ENCODE measurements at regions not wholly inside any gene's neighbourhood (a gene's known extent, or its start where the extent isn't known, plus 50 kb on each side); places are given as distances from the start of the nearest gene placed in this dataset.

- TF ChIP-seq CTCF (conservative IDR thresholded peaks at IDR 0.05; ENCODE audit: low read depth in 2 of 2), result no peak
- TF ChIP-seq EZH2 (IDR thresholded peaks at IDR 0.05; ENCODE audit: low read depth, unreplicated experiment), result no peak
- TF ChIP-seq REST (IDR thresholded peaks at IDR 0.05; ENCODE audit: unreplicated experiment), result no peak
- TF ChIP-seq ZNF331 (CRISPR knock-in tag; IDR thresholded peaks at IDR 0.05; ENCODE audit: low read depth), result no peak
- no peak for TF ChIP-seq CREB1 (CRISPR knock-in tag; IDR thresholded peaks at IDR 0.05; ENCODE audit: low read depth)
- no peak for TF ChIP-seq POLR2AphosphoS5 (IDR thresholded peaks at IDR 0.05; ENCODE audit: low read depth)
- TF ChIP-seq JUNB (IDR thresholded peaks at IDR 0.05; ENCODE audit: unreplicated experiment), result no peak
- no peak for TF ChIP-seq EZH2phosphoT487 (IDR thresholded peaks at IDR 0.05; ENCODE audit: unreplicated experiment)
- no peak for TF ChIP-seq ZNF114 (CRISPR knock-in tag; IDR thresholded peaks at IDR 0.05)
These were observed 259.2 kb upstream of the CRY1 start for GRCh38 chr12:107352347-107353081.

Measured in GM23338 (cell line).